ENCODE measurements at regions not wholly inside any gene's neighbourhood (a gene's known extent, or its start where the extent isn't known, plus 50 kb on each side); places are given as distances from the start of the nearest gene placed in this dataset.

- peaks cover 0 to 8% (median 5%) of the 10 kb centered on the region in 4 experiments; a peak in 5 of 7 replicates for H3K4me1 ChIP-seq (replicated peaks in 1 of 4; ENCODE audit: control insufficient read depth in 3 of 4, insufficient read depth in 4 of 4, low read length in 3 of 4)
- H3K4me3 ChIP-seq (ENCODE audit: extremely low read depth in 1 of 4, insufficient read depth in 2 of 4, low read depth in 3 of 4, low read length in 4 of 4), result peak overlapping the region; percentile 6 to 59 (median 22); a peak in 4 of 8 replicates
- peak overlapping the region; percentile 75; the same call in 1 of the 2 replicates for H2BK20ac ChIP-seq (ENCODE audit: low read length)
- peak overlapping the region; percentile 94 for H4K8ac ChIP-seq (ENCODE audit: extremely low read depth, insufficient read depth, low read length)
- peak overlapping the region; percentile 10 for H3K56ac ChIP-seq (replicated peaks; ENCODE audit: insufficient read length, low read depth, low read length)
- no peak overlapping the region for H3K27ac ChIP-seq (ENCODE audit: low read depth, low read length)
- peaks cover 2% of the 10 kb centered on the region; the same call in 1 of the 2 replicates for H3K23me2 ChIP-seq (ENCODE audit: low read depth, low read length)
- peak overlapping the region; percentile 88 for H4K91ac ChIP-seq (replicated peaks; ENCODE audit: insufficient read length, low read length)
- no peak overlapping the region for H2BK5ac ChIP-seq (ENCODE audit: low read depth, low read length)
- H3K9me3 ChIP-seq (ENCODE audit: insufficient read depth in 2 of 2, low read depth in 1 of 2, low read length in 1 of 2), result no peaks in the 10 kb centered on the region; a peak in 1 of 4 replicates
- no peaks in the 10 kb centered on the region for H3K79me2 ChIP-seq (ENCODE audit: control insufficient read depth in 1 of 2, insufficient read depth in 2 of 2, low read length in 2 of 2)
- 14% methylated on average over 20 of the region's 84 CpGs; no CpG with 5 or more reads in 1 of the 2 experiments for WGBS, 2 experiments (ENCODE audit: extremely low coverage in 1 of 2, insufficient coverage in 1 of 2, insufficient read length in 1 of 2, insufficient replicate concordance in 2 of 2, low coverage in 1 of 2, low lambda C conversion rate in 2 of 2, missing lambda C conversion rate in 1 of 2)
- H3K4me2 ChIP-seq (ENCODE audit: insufficient read depth in 1 of 2, low read depth in 2 of 2, low read length in 2 of 2), result peak overlapping the region; percentile 42 to 75
- ChIA-PET POLR2A (ENCODE audit: partially characterized antibody) (interaction anchor here (0.9 to 1.8 kb wide), 8 partner anchors 13 to 257 kb away, joined by 4 to 5 read pairs (median 4); partner anchors contain the start of gene HES1), CTCF (ENCODE audit: partially characterized antibody) (interaction anchor here (0.8 to 1.9 kb wide), 3 partner anchors 60 to 96 kb away, joined by 3 to 6 read pairs (median 5); no protein-coding TSS in a partner anchor)
- peak overlapping the region; percentile 28; the same call in 1 of the 2 replicates for H2AFZ ChIP-seq (ENCODE audit: low read length)
- peak in 1 of 2 experiments; percentile 73 for DNase-seq (ENCODE audit: low read depth in 1 of 2, low spot score in 2 of 2)
- no peaks in the 10 kb centered on the region for H4K20me1 ChIP-seq (replicated peaks in 1 of 2; ENCODE audit: control insufficient read depth in 1 of 2, insufficient read depth in 2 of 2, low read length in 2 of 2)
- peak overlapping the region; percentile 29 for H4K5ac ChIP-seq (ENCODE audit: insufficient read length, low read depth, low read length)
- H3K79me1 ChIP-seq (ENCODE audit: low read depth, low read length), result no peaks in the 10 kb centered on the region
- peak overlapping the region; percentile 78 for H3K4ac ChIP-seq (replicated peaks; ENCODE audit: insufficient read length, low read depth, low read length)
- H2AK5ac ChIP-seq (ENCODE audit: low read depth, low read length), result no peak overlapping the region; the same call in 1 of the 2 replicates
- H3K23ac ChIP-seq (ENCODE audit: insufficient read length), result no peak overlapping the region
- H3K18ac ChIP-seq (ENCODE audit: extremely low read depth, low read length), result peak overlapping the region; percentile 71
- no peak overlapping the region for H3K14ac ChIP-seq (ENCODE audit: insufficient read length)
- peak overlapping the region; percentile 69 for H2BK120ac ChIP-seq (replicated peaks; ENCODE audit: low read depth, low read length)
- peak overlapping the region; percentile 97; the same call in 1 of the 2 replicates for H2BK15ac ChIP-seq (ENCODE audit: low read length)
- H3K9ac ChIP-seq (replicated peaks in 1 of 4; ENCODE audit: extremely low read depth in 1 of 4, low read depth in 3 of 4, low read length in 3 of 4), result no peak overlapping the region; a peak in 1 of 7 replicates
- H2BK12ac ChIP-seq (ENCODE audit: low read depth, low read length), result peak overlapping the region; percentile 89; the same call in 1 of the 2 replicates
- peaks cover 0 to 33% (median 24%) of the 10 kb centered on the region in 4 experiments; a peak in 6 of 7 replicates for H3K27me3 ChIP-seq (replicated peaks in 1 of 4; ENCODE audit: control insufficient read depth in 3 of 4, extremely low read depth in 1 of 4, insufficient read depth in 3 of 4, low read length in 3 of 4)
- H3K36me3 ChIP-seq (ENCODE audit: control insufficient read depth in 2 of 4, insufficient read depth in 4 of 4, low read length in 3 of 4), result no peaks in the 10 kb centered on the region
- no peak for FAIRE-seq
- TF ChIP-seq E2F6 (IDR thresholded peaks at IDR 0.05), result peak; percentile 100
- TF ChIP-seq CHD2 (IDR thresholded peaks at IDR 0.05; ENCODE audit: low read length), result no peak
- TF ChIP-seq NRF1 (IDR thresholded peaks at IDR 0.05; ENCODE audit: low read depth, low read length), result no peak
- peak; percentile 59 for TF ChIP-seq RNF2 (IDR thresholded peaks at IDR 0.05; ENCODE audit: borderline replicate concordance, low read depth, low read length, missing control alignments, poor library complexity, severe bottlenecking)
- TF ChIP-seq SUZ12 (IDR thresholded peaks at IDR 0.05; ENCODE audit: low read length), result peak; percentile 38; the same call in 1 of the 2 replicates
- TF ChIP-seq EGR1 (IDR thresholded peaks at IDR 0.05; ENCODE audit: borderline replicate concordance, low read depth, low read length), result peak; percentile 51; the same call in 1 of the 2 replicates
- 0 out of 2 replicates have a peak, but pooled peaks have one; percentile 25 for TF ChIP-seq BACH1 (IDR thresholded peaks at IDR 0.05; ENCODE audit: low read length)
- TF ChIP-seq CBX5 (IDR thresholded peaks at IDR 0.05; ENCODE audit: low read depth, low read length), result no peak
- no peak for TF ChIP-seq SRF (IDR thresholded peaks at IDR 0.05; ENCODE audit: low read depth, low read length)
- TF ChIP-seq, protein P1, sequence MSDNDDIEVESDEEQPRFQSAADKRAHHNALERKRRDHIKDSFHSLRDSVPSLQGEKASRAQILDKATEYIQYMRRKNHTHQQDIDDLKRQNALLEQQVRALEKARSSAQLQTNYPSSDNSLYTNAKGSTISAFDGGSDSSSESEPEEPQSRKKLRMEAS (IDR thresholded peaks at IDR 0.05), result peak; percentile 99
Observed at GRCh38 chr3:194070634-194071409, 65.1 kb upstream of the HES1 start.

All from H1 (cell line).